T-cell (primary cell): ENCODE measurements at regions not wholly inside any gene's neighbourhood (a gene's known extent, or its start where the extent isn't known, plus 50 kb on each side); places are given as distances from the start of the nearest gene placed in this dataset.

Experiments
- ATAC-seq, 4 experiments: fragments of 200-7000 bp in 3 of 4; fragments of 150-1000 bp in 1 of 4; cut with Tn5 transposase; replicated peaks in 1 of 4; 1 replicate in 3 of 4; 2 replicates in 1 of 4; pipeline ENCODE4 v1.10.0; 2021; ENCODE audit warnings: moderate library complexity in 3 of 4, mild to moderate bottlenecking in 2 of 4, moderate number of reproducible peaks in 1 of 4
- CTCF ChIA-PET, 2 donors: fragments of 300-600 bp; sonication (Branson Sonifier 250); formaldehyde crosslinking; loops; one replicate each; lab custom pipeline; 2022; ENCODE audit warnings: antibody characterized with exemption in 2 of 2; lab: Charles Lee
- POLR2A ChIA-PET, 2 donors: fragments of 300-600 bp; sonication (Branson Sonifier 250); formaldehyde crosslinking; loops; one replicate each; lab custom pipeline; 2022; ENCODE audit warnings: antibody characterized with exemption in 2 of 2; lab: Charles Lee
- DNase-seq, 35 experiments: peaks; one replicate each; pipeline versions ENCODE4 v3.0.0 to v3.0.0-alpha.2; 2013 to 2023
- H3K27ac ChIP-seq: one replicate; pipeline ENCODE4 v1.5.1; 2013; ENCODE audit warnings: low read length
- H3K27me3 ChIP-seq, 2 experiments: replicated peaks in 1 of 2; 1 replicate in 1 of 2; 2 replicates in 1 of 2; pipeline versions ENCODE4 v1.6.1 to v1.7.0; 2013; ENCODE audit warnings: low read length in 1 of 2, mixed read lengths in 1 of 2; ENCODE audit not compliant: control insufficient read depth in 2 of 2, insufficient read depth in 2 of 2; ENCODE audit errors: extremely low read depth in 1 of 2
- H3K36me3 ChIP-seq, 2 donors: 1 replicate in 1 of 2; 2 replicates in 1 of 2; pipeline versions ENCODE4 v1.6.1 to v1.7.0; 2013; ENCODE audit warnings: low read length in 1 of 2; ENCODE audit not compliant: control insufficient read depth in 2 of 2, insufficient read depth in 1 of 2; ENCODE audit errors: extremely low read depth in 1 of 2
- H3K4me1 ChIP-seq, 2 experiments: 1 replicate in 1 of 2; 2 replicates in 1 of 2; pipeline versions ENCODE4 v1.6.1 to v1.7.0; 2013; ENCODE audit warnings: low read length in 2 of 2, mixed read lengths in 1 of 2; ENCODE audit not compliant: insufficient read depth in 2 of 2, control insufficient read depth in 1 of 2; ENCODE audit errors: extremely low read depth in 1 of 2
- H3K4me3 ChIP-seq, 2 donors: 1 replicate in 1 of 2; 2 replicates in 1 of 2; pipeline versions ENCODE4 v1.5.1 to v1.7.0; 2013; ENCODE audit warnings: mild to moderate bottlenecking in 2 of 2, low read length in 1 of 2, moderate library complexity in 1 of 2; ENCODE audit not compliant: control insufficient read depth in 1 of 2; ENCODE audit errors: extremely low read depth in 1 of 2
- H3K9me3 ChIP-seq: 2 replicates; pipeline ENCODE4 v1.7.0; 2013
- H3K27ac Mint-ChIP-seq, 2 donors: one replicate each; pipeline ENCODE4 v1.8.0; 2020 to 2021; ENCODE audit warnings: mild to moderate bottlenecking in 2 of 2, mixed read lengths in 2 of 2
- H3K27me3 Mint-ChIP-seq, 2 donors: one replicate each; pipeline ENCODE4 v1.8.0; 2021 to 2022; ENCODE audit warnings: mixed read lengths in 2 of 2
- H3K36me3 Mint-ChIP-seq: one replicate; pipeline ENCODE4 v1.8.0; 2021; ENCODE audit warnings: mixed read lengths
- H3K4me1 Mint-ChIP-seq, 3 donors: one replicate each; pipeline ENCODE4 v1.8.0; 2020 to 2022; ENCODE audit warnings: mixed read lengths in 3 of 3, mild to moderate bottlenecking in 1 of 3
- H3K4me3 Mint-ChIP-seq, 3 donors: one replicate each; pipeline ENCODE4 v1.8.0; 2020 to 2022; ENCODE audit warnings: mild to moderate bottlenecking in 3 of 3, mixed read lengths in 3 of 3, moderate library complexity in 3 of 3
- H3K9me3 Mint-ChIP-seq, 3 donors: one replicate each; pipeline ENCODE4 v1.8.0; 2020 to 2022; ENCODE audit warnings: mixed read lengths in 3 of 3
- WGBS: methylation state at CpG from one replicate; pipeline ENCODE4 v1.1.5; 2013; ENCODE audit warnings: missing lambda C conversion rate; ENCODE audit not compliant: insufficient coverage; 5-methylcytosine and 5-hydroxymethylcytosine counted together

DNA sequence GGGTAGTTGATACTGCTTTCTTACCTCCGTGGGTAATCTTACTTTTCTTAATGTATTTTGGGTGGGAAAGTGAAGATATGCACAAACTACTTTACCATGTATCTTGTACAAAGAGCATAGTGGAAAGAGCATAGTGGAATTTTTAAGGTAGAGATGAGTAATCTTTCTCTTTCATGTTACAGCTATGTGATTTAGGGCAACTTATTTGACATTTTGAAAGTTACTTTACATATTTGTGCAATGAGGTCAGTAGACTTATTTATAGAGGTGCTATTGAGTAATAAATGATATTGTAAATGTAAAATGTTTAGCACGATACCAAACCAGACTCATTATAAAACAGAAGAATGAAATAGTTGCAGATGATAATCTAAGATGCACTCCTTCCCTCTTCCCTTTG, 351.2 kb downstream of the TRAM1L1 start:
- no peak overlapping the region for H3K4me3 ChIP-seq
- ChIA-PET POLR2A (no interaction called here), CTCF (no interaction called here)
- ATAC-seq (no peak), DNase-seq (no peak)
- Mint-ChIP-seq H3K4me1 (no peaks in the 10 kb centered on the region), H3K4me3 (no peak overlapping the region), H3K9me3 (peaks cover 0 to 4% (median 4%) of the 10 kb centered on the region in 3 donors), H3K27me3 (no peaks in the 10 kb centered on the region), H3K36me3 (no peaks in the 10 kb centered on the region), H3K27ac (no peak overlapping the region)
- H3K27ac ChIP-seq: no peak overlapping the region
- no peaks in the 10 kb centered on the region for H3K9me3 ChIP-seq
- WGBS: no CpG with 5 or more reads among the region's 2 CpGs
- H3K36me3 ChIP-seq: no peaks in the 10 kb centered on the region
- no peaks in the 10 kb centered on the region for H3K4me1 ChIP-seq
- no peaks in the 10 kb centered on the region for H3K27me3 ChIP-seq

DNA sequence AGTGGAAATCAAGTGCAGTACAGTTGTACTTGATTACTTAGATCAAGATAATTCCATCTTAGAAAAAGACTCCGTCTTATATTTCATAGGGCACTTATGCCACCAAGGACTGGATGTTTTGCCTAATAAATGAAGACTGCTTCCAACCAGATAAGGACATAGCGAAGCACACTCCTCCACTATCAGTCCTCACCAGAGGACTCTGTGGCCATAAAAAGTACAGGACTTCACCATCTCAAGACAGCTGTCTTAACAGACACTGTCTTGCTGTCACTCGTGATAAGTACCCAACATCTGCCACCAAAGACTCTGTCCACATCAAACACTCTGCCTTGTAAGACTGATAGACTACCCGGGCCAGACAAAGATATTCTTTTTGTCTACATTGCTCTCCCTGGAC, 352.0 kb downstream of the TRAM1L1 start:
- Mint-ChIP-seq H3K36me3 (no peaks in the 10 kb centered on the region), H3K4me1 (no peaks in the 10 kb centered on the region), H3K27me3 (no peaks in the 10 kb centered on the region), H3K27ac (no peak overlapping the region), H3K4me3 (no peak overlapping the region), H3K9me3 (peaks cover 0 to 4% (median 4%) of the 10 kb centered on the region in 3 donors)
- ATAC-seq (no peak), DNase-seq (no peak)
- ChIA-PET CTCF (no interaction called here), POLR2A (no interaction called here)
- Histone ChIP-seq H3K36me3 (no peaks in the 10 kb centered on the region), H3K4me3 (no peak overlapping the region), H3K27me3 (no peaks in the 10 kb centered on the region), H3K9me3 (no peaks in the 10 kb centered on the region), H3K4me1 (no peaks in the 10 kb centered on the region), H3K27ac (no peak overlapping the region)
- 72% methylated on average over 2 of the region's 4 CpGs for WGBS

DNA sequence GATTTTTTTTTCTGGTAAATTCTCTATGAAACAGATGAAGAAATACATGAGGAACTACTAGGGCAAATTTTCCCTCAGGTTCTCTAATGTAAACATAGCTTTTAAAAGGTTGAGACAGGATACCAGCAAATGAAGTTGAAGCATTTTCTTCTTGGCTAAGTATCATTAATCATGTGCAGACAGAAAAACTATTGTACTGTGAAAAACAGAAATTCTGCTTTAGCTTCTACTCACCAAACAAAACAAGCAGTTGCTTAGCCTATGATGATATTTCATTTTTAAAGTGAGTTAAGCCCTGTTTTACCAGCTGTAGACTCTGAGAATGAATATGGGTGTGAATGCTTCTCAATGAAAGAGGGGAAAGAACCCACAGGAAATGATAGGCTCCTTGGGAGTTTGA, 358.9 kb downstream of the TRAM1L1 start:
- peaks cover 3 to 7% (median 7%) of the 10 kb centered on the region in 3 donors for H3K9me3 Mint-ChIP-seq
- H3K27me3 Mint-ChIP-seq: no peaks in the 10 kb centered on the region

DNA sequence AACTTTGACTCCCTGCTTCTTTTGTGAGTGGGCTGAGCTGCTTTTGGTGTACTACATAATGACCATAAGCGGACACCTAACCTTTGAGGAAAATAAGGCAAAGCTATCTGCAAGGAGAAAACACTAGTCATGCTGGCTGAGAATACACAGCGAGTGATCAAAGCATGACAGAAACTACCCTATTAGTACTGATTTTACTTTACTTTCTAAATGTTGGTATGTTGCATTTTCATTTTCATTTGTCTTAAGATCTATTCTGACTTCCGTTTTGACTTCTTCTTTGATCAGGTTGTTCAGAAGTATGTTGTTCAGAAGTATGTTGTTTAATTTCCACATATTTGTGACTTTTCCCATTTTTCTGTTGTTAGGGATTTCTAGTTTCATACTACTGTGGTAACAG, 361.1 kb downstream of the TRAM1L1 start:
- WGBS: no CpG with 5 or more reads among the region's 3 CpGs
- Mint-ChIP-seq H3K9me3 (peaks cover 3 to 7% (median 7%) of the 10 kb centered on the region in 3 donors), H3K4me3 (no peak overlapping the region), H3K27ac (no peak overlapping the region), H3K27me3 (no peaks in the 10 kb centered on the region), H3K36me3 (no peaks in the 10 kb centered on the region), H3K4me1 (no peaks in the 10 kb centered on the region)
- Histone ChIP-seq H3K27me3 (no peaks in the 10 kb centered on the region), H3K36me3 (no peaks in the 10 kb centered on the region), H3K9me3 (no peaks in the 10 kb centered on the region), H3K4me1 (no peaks in the 10 kb centered on the region), H3K4me3 (no peak overlapping the region), H3K27ac (no peak overlapping the region)
- ATAC-seq: no peak
- POLR2A ChIA-PET: no interaction called here
- no peak for DNase-seq
- CTCF ChIA-PET: no interaction called here

More for the DNA sequence above, 358.9 kb downstream of the TRAM1L1 start:
- no peaks in the 10 kb centered on the region for H3K4me1 Mint-ChIP-seq
- DNase-seq: no peak
- ChIA-PET POLR2A (no interaction called here), CTCF (no interaction called here)
- Histone ChIP-seq H3K9me3 (no peaks in the 10 kb centered on the region), H3K27me3 (no peaks in the 10 kb centered on the region), H3K4me1 (no peaks in the 10 kb centered on the region), H3K36me3 (no peaks in the 10 kb centered on the region), H3K27ac (no peak overlapping the region), H3K4me3 (no peak overlapping the region)
- no peak overlapping the region for H3K4me3 Mint-ChIP-seq
- H3K36me3 Mint-ChIP-seq: no peaks in the 10 kb centered on the region
- no peak for ATAC-seq
- no peak overlapping the region for H3K27ac Mint-ChIP-seq

DNA sequence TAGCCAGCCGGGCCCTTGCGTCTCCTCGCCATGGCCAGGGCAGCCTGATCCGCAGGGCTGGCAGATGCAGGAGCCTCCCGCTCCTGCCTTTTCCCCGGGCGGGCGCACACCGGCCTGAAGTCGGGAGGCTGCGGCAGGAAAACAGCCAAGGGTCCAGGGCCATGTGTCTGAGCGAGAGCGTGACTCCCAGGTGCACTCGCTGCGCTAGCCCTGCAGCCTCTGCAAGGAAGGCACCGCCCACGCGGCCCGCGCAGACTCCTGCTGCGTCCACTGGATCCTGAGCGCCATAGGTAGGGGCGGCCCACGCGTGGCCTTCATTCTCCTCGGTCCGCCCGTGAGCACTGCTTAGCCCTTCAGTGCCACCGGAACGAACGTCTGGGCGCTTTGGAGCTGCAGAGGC, 379.9 kb downstream of the TRAM1L1 start:
- no peak for ATAC-seq
- Histone ChIP-seq H3K4me3 (no peak overlapping the region), H3K27me3 (no peaks in the 10 kb centered on the region), H3K4me1 (no peaks in the 10 kb centered on the region), H3K27ac (no peak overlapping the region), H3K36me3 (no peaks in the 10 kb centered on the region), H3K9me3 (no peaks in the 10 kb centered on the region)
- Mint-ChIP-seq H3K4me1 (no peaks in the 10 kb centered on the region), H3K27me3 (no peaks in the 10 kb centered on the region), H3K36me3 (no peaks in the 10 kb centered on the region), H3K9me3 (peaks cover 13 to 22% (median 15%) of the 10 kb centered on the region in 3 donors), H3K27ac (no peak overlapping the region), H3K4me3 (no peak overlapping the region)
- DNase-seq: no peak
- CTCF ChIA-PET: no interaction called here
- 98% methylated on average over 32 of the region's 32 CpGs for WGBS
- POLR2A ChIA-PET: no interaction called here

DNA sequence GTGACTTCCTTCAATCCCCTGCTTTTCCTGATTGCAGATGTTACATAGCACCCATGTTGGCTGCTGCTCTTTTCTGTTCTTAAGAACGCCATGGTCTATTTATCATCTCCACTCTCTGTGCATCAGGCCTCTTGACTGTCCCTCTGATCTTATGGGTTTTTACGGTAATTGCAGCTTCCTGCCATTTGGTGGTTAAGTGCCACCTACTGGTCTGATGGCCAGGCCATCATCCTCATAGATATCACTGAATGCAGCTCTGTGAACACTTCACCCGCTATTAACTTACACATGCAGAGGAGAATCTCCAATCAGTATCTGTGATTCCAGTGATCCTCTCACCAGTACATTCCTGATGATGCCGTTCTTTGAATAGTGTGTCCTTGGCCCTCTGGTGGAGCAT, 382.4 kb downstream of the TRAM1L1 start:
- H3K4me3 Mint-ChIP-seq: no peak overlapping the region
- Histone ChIP-seq H3K4me3 (no peak overlapping the region), H3K36me3 (no peaks in the 10 kb centered on the region), H3K4me1 (no peaks in the 10 kb centered on the region), H3K27me3 (no peaks in the 10 kb centered on the region), H3K27ac (no peak overlapping the region), H3K9me3 (no peaks in the 10 kb centered on the region)
- no peaks in the 10 kb centered on the region for H3K27me3 Mint-ChIP-seq
- ATAC-seq: no peak
- H3K36me3 Mint-ChIP-seq: no peaks in the 10 kb centered on the region
- ChIA-PET CTCF (no interaction called here), POLR2A (no interaction called here)
- no peak for DNase-seq
- peaks cover 15 to 24% (median 18%) of the 10 kb centered on the region in 3 donors for H3K9me3 Mint-ChIP-seq
- WGBS: 78% methylated on average over 4 of the region's 4 CpGs
- H3K27ac Mint-ChIP-seq: no peak overlapping the region
- H3K4me1 Mint-ChIP-seq: no peaks in the 10 kb centered on the region

DNA sequence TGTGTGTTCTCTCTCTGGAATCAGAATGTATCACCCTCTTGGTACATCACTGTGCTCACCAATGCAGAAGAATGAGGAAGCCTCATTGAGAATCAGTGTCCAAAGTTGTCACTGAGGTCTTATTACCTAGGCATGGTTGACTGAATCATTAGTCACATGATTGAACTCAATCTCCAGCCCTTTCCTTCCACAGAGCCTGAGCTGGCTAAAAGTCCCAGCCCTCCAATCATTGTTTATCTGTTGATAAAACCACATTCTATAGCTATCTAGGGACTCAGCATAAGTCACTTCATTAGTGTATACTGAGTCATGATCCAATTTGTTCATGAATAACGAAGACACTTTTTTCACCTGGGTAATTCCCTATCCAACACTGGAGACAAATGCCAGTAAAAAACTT, 396.8 kb downstream of the TRAM1L1 start:
- DNase-seq (no peak), ATAC-seq (no peak)
- Histone ChIP-seq H3K27ac (no peak overlapping the region), H3K36me3 (no peaks in the 10 kb centered on the region), H3K4me3 (no peak overlapping the region), H3K9me3 (no peaks in the 10 kb centered on the region), H3K4me1 (no peaks in the 10 kb centered on the region), H3K27me3 (no peaks in the 10 kb centered on the region)
- no CpG with 5 or more reads among the region's 1 CpG for WGBS
- no peaks in the 10 kb centered on the region for H3K27me3 Mint-ChIP-seq
- no peaks in the 10 kb centered on the region for H3K4me1 Mint-ChIP-seq
- H3K4me3 Mint-ChIP-seq: no peak overlapping the region
- ChIA-PET POLR2A (no interaction called here), CTCF (no interaction called here)
- peaks cover 0 to 5% (median 0%) of the 10 kb centered on the region in 3 donors for H3K9me3 Mint-ChIP-seq
- H3K27ac Mint-ChIP-seq: no peak overlapping the region
- H3K36me3 Mint-ChIP-seq: no peaks in the 10 kb centered on the region
